NCI-H82 (cell line): ENCODE measurements at regions not wholly inside any gene's neighbourhood (a gene's known extent, or its start where the extent isn't known, plus 50 kb on each side); places are given as distances from the start of the nearest gene placed in this dataset.
"Not testable (repeated sequence)": the region's sequence is repeated elsewhere in the genome, so short reads cannot be mapped to it uniquely, and the experiment has no call there.

Source experiments
- DNase-seq: peaks from one replicate; lab custom pipeline; 2025; lab: John Stamatoyannopoulos, UW

DNA sequence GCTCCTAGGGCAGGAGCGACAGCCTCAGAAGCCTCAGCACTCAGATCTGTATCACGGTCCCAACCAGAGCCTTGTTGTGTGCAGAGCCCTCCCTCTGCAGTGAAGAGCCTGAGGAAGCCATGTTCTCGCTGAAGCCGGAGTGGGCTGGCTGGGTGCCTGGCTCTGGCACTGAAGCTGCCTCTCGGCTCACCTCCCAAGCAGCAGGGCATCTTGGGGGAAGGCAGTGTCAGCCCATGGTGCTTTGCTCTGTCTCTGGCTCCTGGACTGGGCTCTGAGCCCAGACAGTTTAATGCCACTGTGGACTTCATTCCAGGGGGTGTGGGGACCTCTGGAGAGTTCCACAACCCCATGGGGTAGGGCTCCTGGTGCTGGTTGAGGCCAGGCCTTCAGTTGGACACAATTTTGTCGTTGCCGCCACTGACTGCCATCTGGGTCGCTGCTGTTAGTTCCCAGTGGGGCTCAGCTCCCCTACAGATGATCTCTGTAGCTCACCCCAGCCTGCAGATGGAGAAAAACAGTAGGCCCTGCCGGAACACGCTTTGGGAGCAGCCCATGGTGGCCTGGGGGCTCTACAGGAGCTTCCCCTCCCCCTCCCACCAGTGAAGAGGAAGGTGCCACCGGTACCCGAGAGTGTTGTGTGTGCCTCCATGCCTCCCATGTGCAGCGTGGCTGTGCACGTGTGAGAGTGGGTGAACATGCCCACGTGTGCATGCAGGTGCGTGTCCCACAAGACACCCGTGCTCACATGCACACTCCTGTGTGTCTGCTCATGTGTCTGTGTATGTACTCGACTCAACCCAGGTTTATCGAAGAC is 86.5 kb upstream of the B3GAT1 start:
- DNase-seq: no peak

DNA sequence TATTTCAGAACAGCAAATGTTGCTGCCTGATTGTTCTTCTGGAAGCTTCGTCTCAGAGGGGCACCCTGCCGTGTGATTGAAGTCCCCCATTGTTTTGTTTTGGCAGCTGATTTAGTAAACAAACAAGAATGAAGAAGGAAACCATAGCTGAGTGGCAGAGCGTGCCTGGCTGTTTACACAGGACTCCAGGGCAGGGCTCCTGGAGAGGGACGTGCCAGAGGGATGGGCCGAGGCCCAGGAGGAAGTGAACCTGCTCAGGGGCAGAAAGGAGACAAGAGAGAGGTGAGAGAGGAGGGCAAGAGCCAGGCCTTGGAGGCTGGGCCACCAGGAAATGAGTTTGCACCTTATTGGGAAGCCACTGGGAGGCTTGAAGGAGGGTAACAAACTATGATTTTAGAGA is 85.5 kb upstream of the B3GAT1 start:
- no peak for DNase-seq

DNA sequence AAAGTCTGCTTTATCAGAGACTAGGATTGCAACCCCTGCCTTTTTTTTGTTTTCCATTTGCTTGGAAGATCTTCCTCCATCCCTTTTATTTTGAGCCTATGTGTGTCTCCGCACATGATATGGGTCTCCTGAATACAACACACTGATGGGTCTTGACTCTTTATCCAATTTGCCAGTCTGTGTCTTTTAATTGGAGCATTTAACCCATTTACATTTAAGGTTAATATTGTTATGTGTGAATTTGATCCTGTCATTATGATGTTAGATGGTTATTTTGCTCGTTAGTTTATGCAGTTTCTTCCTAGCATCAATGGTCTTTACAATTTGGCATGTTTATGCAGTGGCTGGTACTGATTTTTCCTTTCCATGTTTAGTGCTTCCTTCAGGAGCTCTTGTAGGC is 84.0 kb upstream of the B3GAT1 start:
- not testable (repeated sequence) for DNase-seq

DNA sequence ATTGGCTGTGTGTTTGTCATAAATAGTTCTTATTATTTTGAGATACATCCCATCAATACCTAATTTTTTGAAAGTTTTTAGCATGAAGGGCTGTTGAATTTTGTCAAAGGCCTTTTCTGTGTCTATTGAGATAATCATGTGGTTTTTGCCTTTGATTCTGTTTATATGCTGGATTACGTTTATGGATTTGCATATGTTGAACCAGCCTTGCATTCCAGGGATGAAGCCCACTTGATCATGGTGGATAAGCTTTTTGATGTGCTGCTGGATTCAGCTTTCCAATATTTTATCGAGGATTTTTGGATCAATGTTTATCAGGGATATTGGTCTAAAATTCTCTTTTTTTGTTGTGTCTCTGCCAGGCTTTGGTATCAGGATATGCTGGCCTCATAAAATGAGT is 82.4 kb upstream of the B3GAT1 start:
- DNase-seq: not testable (repeated sequence)

GRCh38 chr11:134492411-134492810 is 80.4 kb upstream of the B3GAT1 start:
- DNase-seq: not testable (repeated sequence)

GRCh38 chr11:134489728-134490127 is 77.7 kb upstream of the B3GAT1 start:
- no peak for DNase-seq

- DNase-seq: no peak
Observed at GRCh38 chr11:134488913-134489312, 76.9 kb upstream of the B3GAT1 start.

DNA sequence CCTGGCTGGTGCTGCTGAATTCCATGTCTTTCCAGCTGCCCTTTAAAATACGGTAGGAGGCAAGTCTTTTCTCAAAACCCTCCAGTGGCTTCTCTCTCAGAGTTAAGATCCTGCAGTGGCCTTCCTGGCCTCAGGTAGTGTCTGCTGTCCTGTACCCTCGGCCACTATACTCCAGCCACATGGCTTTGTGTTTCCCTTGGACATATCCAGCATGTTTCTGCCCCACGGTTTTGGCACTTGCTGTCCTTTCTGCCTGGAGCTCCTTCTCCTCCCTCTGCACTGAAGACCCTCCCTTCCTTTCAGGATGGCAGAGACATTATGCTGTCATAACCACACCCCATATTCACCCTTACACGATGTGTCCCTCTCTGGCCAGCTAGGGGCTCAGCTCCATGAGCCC is 76.5 kb upstream of the B3GAT1 start:
- DNase-seq: no peak

- DNase-seq: no peak
Observed at GRCh38 chr11:134487696-134488095, 75.7 kb upstream of the B3GAT1 start.

DNA sequence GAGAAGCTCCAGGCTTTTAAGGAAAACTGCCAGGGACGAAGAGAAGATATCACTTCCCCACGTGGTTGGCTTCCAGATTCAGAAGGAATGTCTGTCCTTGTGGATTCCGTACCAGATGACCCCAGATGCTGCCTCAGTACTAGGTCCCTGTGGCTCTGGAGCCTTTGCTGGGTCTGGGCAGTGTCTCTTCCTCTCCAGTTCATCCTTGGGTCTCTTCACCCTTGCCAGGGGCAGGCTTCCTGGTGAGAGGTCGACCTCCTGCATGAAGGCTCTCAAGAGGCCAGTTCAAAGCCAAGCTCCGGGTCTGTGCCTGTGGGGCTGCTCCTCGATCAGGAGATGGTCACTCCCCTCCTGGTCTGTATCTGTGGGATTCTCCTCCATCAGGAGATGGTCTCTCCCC is 74.7 kb upstream of the B3GAT1 start:
- no peak for DNase-seq

- no peak for DNase-seq
Observed at GRCh38 chr11:134486106-134486505, 74.1 kb upstream of the B3GAT1 start.

DNA sequence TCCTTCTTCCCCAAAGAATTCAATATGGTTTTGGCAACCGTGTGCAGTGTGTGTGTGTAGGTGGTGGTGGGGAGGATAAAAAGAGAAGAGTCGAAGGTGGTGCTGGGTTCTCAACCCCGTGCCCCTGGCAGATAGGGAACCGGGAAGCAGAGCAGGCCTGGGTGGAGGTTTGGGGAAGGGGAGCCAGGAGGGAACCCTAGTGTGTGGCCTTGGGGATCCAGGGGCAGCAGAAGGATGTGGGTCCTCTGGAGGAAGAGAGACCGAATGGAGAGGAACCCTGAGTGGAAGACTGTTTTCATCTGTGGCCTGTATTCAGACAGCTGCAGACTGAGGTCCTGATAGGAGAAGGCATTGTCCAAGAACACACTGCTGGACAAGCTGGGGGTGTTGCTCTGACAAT is 73.3 kb upstream of the B3GAT1 start:
- no peak for DNase-seq

GRCh38 chr11:134483857-134484256 is 71.8 kb upstream of the B3GAT1 start:
- no peak for DNase-seq

DNA sequence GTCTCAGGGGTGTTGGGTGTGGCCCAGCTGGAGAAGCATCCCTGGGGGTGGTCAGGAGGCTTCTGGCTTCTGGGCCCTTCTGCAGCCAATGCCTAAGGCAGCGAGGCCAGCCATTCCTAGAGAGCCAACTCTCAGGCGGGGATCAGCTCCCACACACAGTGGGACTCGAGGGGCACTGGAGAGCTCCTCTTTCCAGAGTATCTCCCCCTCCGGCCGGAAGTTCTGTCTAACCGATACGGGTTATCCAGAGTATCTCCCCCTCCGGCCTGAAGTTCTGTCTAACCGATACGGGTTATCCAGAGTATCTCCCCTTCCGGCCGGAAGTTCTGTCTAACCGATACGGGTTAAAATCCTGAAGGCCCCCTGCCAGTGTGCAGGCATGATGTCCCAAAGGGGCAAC is 71.2 kb upstream of the B3GAT1 start:
- no peak for DNase-seq

GRCh38 chr11:134482865-134483264 is 70.8 kb upstream of the B3GAT1 start:
- DNase-seq: no peak

GRCh38 chr11:134481933-134482527 is 70.0 kb upstream of the B3GAT1 start:
- DNase-seq: no peak

DNA sequence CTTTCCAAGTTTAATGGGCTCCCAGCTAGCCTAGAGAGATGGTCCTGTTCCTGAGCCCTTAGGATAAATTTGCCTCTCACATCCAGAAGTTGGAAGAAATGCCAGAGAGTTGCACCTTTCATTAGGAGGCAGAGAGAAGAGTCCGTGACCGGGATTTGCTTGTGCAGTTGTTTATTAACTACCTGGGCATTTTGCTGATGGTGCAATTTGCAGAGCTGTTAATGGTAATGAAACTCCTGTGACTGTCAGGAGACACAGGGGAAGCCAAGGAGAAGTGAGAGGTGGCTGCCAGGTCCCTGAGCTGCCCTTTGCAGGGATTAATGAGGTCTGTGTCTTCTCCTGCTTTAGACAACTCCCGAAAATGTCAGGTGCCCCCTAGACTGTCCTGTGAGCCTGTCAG is 69.1 kb upstream of the B3GAT1 start:
- no peak for DNase-seq

- no peak for DNase-seq
Observed at GRCh38 chr11:134480136-134480712, 68.2 kb upstream of the B3GAT1 start.

- no peak for DNase-seq
Observed at GRCh38 chr11:134479206-134480135, 67.4 kb upstream of the B3GAT1 start.

- no peak for DNase-seq
Observed at GRCh38 chr11:134478611-134479010, 66.6 kb upstream of the B3GAT1 start.

DNA sequence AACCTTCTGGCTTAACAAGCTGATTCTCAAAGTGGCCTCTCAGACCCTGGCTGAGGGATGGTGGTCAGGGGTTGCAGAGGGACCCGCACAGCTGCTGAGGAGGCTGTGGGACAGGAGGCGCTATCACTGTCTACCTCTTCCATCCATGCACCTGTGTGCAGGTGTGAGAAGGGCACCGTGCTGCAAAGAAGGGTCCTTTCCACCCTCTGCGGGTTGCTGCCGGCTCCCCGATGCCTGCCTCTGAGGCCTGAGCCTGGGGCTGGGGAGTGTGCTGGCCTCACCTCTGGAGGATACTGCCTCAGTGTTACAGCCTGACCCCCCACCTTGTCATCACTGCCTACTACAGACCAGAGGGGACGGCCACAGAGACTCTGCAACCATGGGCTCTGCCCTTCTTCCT is 66.1 kb upstream of the B3GAT1 start:
- no peak for DNase-seq

DNA sequence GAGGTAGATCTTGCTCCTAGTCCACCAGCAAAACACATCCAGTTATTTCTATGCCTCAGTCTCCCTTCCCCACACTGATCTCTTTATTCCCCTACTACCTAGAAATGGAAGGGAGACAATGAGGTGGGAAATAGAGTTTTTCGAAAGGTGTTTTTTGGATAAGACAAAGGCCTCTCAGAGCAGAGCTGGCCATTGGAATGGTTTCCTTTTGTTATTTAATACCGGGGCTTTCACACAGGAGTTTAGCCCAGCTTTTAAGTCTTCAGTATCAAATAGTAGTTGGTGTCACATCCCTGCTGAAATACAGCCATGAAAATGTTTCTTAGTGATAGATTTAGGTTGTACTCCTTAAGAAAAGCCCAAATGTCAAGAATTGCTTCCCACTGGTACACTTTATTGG is 65.4 kb upstream of the B3GAT1 start:
- DNase-seq: no peak
